Activated CD8-positive, alpha-beta T cell treated with anti-CD3 and anti-CD28 coated beads, Interleukin-2, amount 10 ng/mL, durations not matched to agents 7 days and 5 days (primary cell): ENCODE measurements at regions not wholly inside any gene's neighbourhood (a gene's known extent, or its start where the extent isn't known, plus 50 kb on each side); places are given as distances from the start of the nearest gene placed in this dataset.

Experiments used
- ATAC-seq: fragments of 150-1000 bp; cut with Tn5 transposase; one replicate; pipeline ENCODE4 v1.10.0; 2021; ENCODE audit warnings: moderate library complexity
- CTCF ChIA-PET: fragments of 350-600 bp; sonication (Branson Sonifier 250); formaldehyde crosslinking; loops from one replicate; lab custom pipeline; 2021; ENCODE audit warnings: antibody characterized with exemption; lab: Charles Lee
- POLR2A ChIA-PET: fragments of 350-600 bp; sonication (Branson Sonifier 250); formaldehyde crosslinking; loops from one replicate; lab custom pipeline; 2021; ENCODE audit warnings: antibody characterized with exemption; lab: Charles Lee
- DNase-seq: peaks from one replicate; pipeline ENCODE4 v3.0.0-alpha.2; 2020
- H3K27ac Mint-ChIP-seq: one replicate; pipeline ENCODE4 v1.8.0; 2021; ENCODE audit warnings: mild to moderate bottlenecking, mixed read lengths
- H3K27me3 Mint-ChIP-seq: one replicate; pipeline ENCODE4 v1.8.0; 2021; ENCODE audit warnings: low read depth, mixed read lengths
- H3K36me3 Mint-ChIP-seq: one replicate; pipeline ENCODE4 v1.8.0; 2021; ENCODE audit warnings: low read depth, mixed read lengths
- H3K4me1 Mint-ChIP-seq: one replicate; pipeline ENCODE4 v1.8.0; 2021; ENCODE audit warnings: low read depth, mixed read lengths
- H3K4me3 Mint-ChIP-seq: one replicate; pipeline ENCODE4 v1.8.0; 2021; ENCODE audit warnings: mild to moderate bottlenecking, mixed read lengths
- H3K9me3 Mint-ChIP-seq: one replicate; pipeline ENCODE4 v1.8.0; 2022; ENCODE audit warnings: mixed read lengths; ENCODE audit not compliant: insufficient read depth

DNA sequence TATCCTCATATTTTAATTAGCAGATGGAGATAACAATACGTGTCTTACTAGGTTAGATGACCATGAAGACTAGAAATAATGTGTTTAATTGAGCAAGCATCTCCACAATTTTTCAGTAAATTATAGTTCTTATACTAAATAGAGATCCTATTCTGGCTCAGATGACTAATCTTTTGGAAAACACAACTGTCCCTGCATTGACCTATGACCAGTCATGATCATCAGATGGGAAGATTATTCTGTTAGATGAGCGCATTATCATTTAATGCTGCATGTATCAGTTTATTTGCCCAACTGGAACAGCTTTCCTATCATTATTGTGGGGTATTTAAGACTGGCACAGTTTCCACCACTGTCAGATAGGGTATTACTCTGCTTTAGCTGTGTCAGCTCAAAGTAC lies 185.5 kb downstream of the MOXD1 start:
- H3K9me3 Mint-ChIP-seq: no peaks in the 10 kb centered on the region
- no peak overlapping the region for H3K27ac Mint-ChIP-seq
- no peaks in the 10 kb centered on the region for H3K36me3 Mint-ChIP-seq
- H3K4me3 Mint-ChIP-seq: no peak overlapping the region
- peaks cover 2% of the 10 kb centered on the region for H3K27me3 Mint-ChIP-seq
- POLR2A ChIA-PET: no interaction called here
- no peak for ATAC-seq
- DNase-seq: no peak
- CTCF ChIA-PET: interaction anchor here (3.8 kb wide), 1 partner anchor 300 kb away, joined by 24 read pairs; no protein-coding TSS in a partner anchor
- H3K4me1 Mint-ChIP-seq: no peaks in the 10 kb centered on the region

- Mint-ChIP-seq H3K9me3 (no peaks in the 10 kb centered on the region), H3K4me3 (no peak overlapping the region), H3K36me3 (no peaks in the 10 kb centered on the region), H3K4me1 (no peaks in the 10 kb centered on the region), H3K27ac (no peak overlapping the region), H3K27me3 (peaks cover 2% of the 10 kb centered on the region)
- ATAC-seq: no peak
- no peak for DNase-seq
- CTCF ChIA-PET: no interaction called here
- POLR2A ChIA-PET: no interaction called here
These were observed 186.6 kb downstream of the MOXD1 start for GRCh38 chr6:132214716-132215115.

GRCh38 chr6:132213732-132214131 lies 187.5 kb downstream of the MOXD1 start:
- ChIA-PET POLR2A (no interaction called here), CTCF (no interaction called here)
- H3K4me1 Mint-ChIP-seq: no peaks in the 10 kb centered on the region
- H3K27ac Mint-ChIP-seq: no peak overlapping the region
- no peak overlapping the region for H3K4me3 Mint-ChIP-seq
- H3K27me3 Mint-ChIP-seq: peaks cover 2% of the 10 kb centered on the region
- H3K9me3 Mint-ChIP-seq: no peaks in the 10 kb centered on the region
- H3K36me3 Mint-ChIP-seq: no peaks in the 10 kb centered on the region
- no peak for DNase-seq
- no peak for ATAC-seq

- Mint-ChIP-seq H3K9me3 (no peaks in the 10 kb centered on the region), H3K4me1 (no peaks in the 10 kb centered on the region)
These were observed 188.1 kb downstream of the MOXD1 start for GRCh38 chr6:132213191-132213590.

DNA sequence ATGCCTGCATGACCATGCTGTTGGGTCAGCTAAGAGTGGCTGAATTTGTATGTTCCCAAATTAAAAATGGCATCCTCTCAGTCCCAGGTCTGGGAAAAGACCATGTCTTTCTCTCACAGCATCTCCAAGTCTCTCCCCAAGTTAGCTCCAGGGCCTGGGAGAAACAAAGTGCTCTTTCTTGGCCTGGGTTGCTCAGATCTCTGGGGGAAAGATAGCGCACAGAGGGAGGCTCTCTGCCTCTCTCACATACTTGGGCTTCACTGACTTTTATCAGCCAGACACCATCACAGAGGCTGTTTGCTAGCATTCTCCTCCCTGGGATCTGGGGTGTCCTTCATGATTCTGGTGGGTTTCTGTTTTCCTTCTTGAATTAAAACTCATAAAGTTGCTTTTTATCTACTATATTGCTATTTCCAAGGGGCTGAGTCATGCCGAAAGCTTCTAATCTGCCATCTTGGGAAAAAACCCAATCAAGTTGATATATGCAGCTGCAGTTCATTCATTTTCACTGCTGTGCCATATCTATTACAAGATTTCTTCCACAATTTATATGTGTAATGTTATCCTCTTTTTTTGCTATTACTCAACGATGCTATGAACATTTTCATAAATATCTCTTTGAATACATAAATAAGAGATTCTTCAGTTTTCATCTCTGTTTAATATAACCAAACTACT lies 190.2 kb downstream of the MOXD1 start:
- Mint-ChIP-seq H3K27ac (no peak overlapping the region), H3K27me3 (peaks cover 4% of the 10 kb centered on the region), H3K9me3 (no peaks in the 10 kb centered on the region), H3K36me3 (no peaks in the 10 kb centered on the region), H3K4me1 (no peaks in the 10 kb centered on the region), H3K4me3 (no peak overlapping the region)
- CTCF ChIA-PET: no interaction called here
- POLR2A ChIA-PET: no interaction called here
- DNase-seq (no peak), ATAC-seq (no peak)

More at GRCh38 chr6:132213191-132213590, 188.1 kb downstream of the MOXD1 start:
- CTCF ChIA-PET: no interaction called here
- POLR2A ChIA-PET: no interaction called here
- Mint-ChIP-seq H3K27ac (no peak overlapping the region), H3K27me3 (peaks cover 2% of the 10 kb centered on the region), H3K4me3 (no peak overlapping the region), H3K36me3 (no peaks in the 10 kb centered on the region)
- ATAC-seq: no peak
- no peak for DNase-seq

GRCh38 chr6:132209351-132209750 lies 191.9 kb downstream of the MOXD1 start:
- no peaks in the 10 kb centered on the region for H3K9me3 Mint-ChIP-seq
- no peaks in the 10 kb centered on the region for H3K4me1 Mint-ChIP-seq
- H3K4me3 Mint-ChIP-seq: no peak overlapping the region
- H3K27me3 Mint-ChIP-seq: peaks cover 4% of the 10 kb centered on the region
- CTCF ChIA-PET: no interaction called here
- DNase-seq: no peak
- no peak overlapping the region for H3K27ac Mint-ChIP-seq
- ATAC-seq: no peak
- no peaks in the 10 kb centered on the region for H3K36me3 Mint-ChIP-seq
- POLR2A ChIA-PET: no interaction called here

DNA sequence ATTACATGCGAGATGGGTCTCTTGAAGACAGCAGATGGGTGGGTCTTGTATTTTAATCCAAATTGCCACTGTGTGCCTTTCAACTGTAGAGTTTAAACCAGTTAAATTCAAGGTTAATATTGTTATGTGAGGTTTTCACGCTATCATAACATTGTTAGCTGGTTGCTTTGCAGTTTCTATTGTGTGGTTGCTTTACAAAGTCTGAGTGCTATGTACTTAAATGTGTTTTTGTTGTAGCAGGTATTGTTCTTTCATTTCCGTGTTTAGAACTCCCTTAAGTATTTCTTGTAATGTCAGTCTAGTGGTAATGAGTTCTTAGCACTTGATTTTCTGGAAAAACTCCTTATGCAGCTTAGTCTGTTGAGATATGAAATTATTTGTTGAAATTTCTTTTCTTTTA lies 193.3 kb downstream of the MOXD1 start:
- Mint-ChIP-seq H3K27me3 (peaks cover 4% of the 10 kb centered on the region), H3K4me1 (no peaks in the 10 kb centered on the region), H3K9me3 (no peaks in the 10 kb centered on the region), H3K4me3 (no peak overlapping the region), H3K27ac (no peak overlapping the region), H3K36me3 (no peaks in the 10 kb centered on the region)
- DNase-seq: no peak
- POLR2A ChIA-PET: no interaction called here
- ATAC-seq: no peak
- CTCF ChIA-PET: no interaction called here

GRCh38 chr6:132205946-132206345 lies 195.3 kb downstream of the MOXD1 start:
- ChIA-PET CTCF (no interaction called here), POLR2A (no interaction called here)
- no peaks in the 10 kb centered on the region for H3K9me3 Mint-ChIP-seq
- H3K36me3 Mint-ChIP-seq: no peaks in the 10 kb centered on the region
- peaks cover 2% of the 10 kb centered on the region for H3K27me3 Mint-ChIP-seq
- ATAC-seq (no peak), DNase-seq (no peak)
- H3K4me1 Mint-ChIP-seq: no peaks in the 10 kb centered on the region
- H3K27ac Mint-ChIP-seq: no peak overlapping the region
- no peak overlapping the region for H3K4me3 Mint-ChIP-seq

- ChIA-PET POLR2A (no interaction called here), CTCF (no interaction called here)
- ATAC-seq (no peak), DNase-seq (no peak)
- Mint-ChIP-seq H3K36me3 (no peaks in the 10 kb centered on the region), H3K4me3 (no peak overlapping the region), H3K27me3 (peaks cover 2% of the 10 kb centered on the region), H3K4me1 (no peaks in the 10 kb centered on the region), H3K9me3 (no peaks in the 10 kb centered on the region), H3K27ac (no peak overlapping the region)
These were observed 196.7 kb downstream of the MOXD1 start for GRCh38 chr6:132204591-132204990.

DNA sequence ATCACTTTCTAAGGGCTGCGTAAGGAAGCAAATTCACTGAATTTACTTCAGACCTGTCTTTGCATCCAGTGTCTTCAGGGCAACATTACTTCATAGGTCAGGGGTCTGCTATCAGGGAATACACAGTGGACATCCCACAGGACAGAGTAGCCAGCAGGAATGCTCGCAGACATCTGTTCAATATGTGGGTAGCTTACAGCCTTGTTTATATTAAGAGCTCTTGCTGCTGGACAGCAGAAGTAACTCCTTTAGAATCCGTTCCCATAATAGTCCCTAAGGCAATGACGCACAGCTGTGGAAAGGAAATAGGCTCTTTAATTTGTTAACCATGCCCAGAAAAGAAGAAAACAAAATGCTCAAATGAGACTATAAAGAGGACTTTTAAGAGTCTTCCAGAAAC lies 198.7 kb downstream of the MOXD1 start:
- no peaks in the 10 kb centered on the region for H3K36me3 Mint-ChIP-seq
- no peak overlapping the region for H3K4me3 Mint-ChIP-seq
- H3K27ac Mint-ChIP-seq: no peak overlapping the region

DNA sequence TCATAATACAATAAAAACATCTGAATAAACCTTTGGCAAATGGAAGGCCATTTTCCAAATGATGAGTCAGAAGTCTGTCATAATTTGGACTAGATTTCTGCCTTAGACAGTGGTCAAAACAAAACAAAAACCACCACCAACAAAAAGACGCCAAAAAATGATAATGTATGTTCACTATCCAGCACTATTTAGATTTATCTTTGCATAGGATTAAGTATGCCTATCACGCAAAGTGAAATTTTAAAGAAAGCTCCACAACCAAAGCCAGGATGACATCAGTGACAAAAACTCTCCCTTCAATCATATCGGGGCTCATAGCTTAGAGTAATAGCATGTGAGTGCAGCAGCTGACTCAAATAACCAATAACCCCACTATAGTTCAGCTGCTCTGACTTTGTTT lies 201.9 kb downstream of the MOXD1 start:
- ChIA-PET POLR2A (no interaction called here), CTCF (no interaction called here)
- ATAC-seq: no peak

More for the DNA sequence above, 198.7 kb downstream of the MOXD1 start:
- no peak for DNase-seq
- Mint-ChIP-seq H3K9me3 (no peaks in the 10 kb centered on the region), H3K27me3 (no peaks in the 10 kb centered on the region), H3K4me1 (no peaks in the 10 kb centered on the region)
- ChIA-PET POLR2A (no interaction called here), CTCF (no interaction called here)
- ATAC-seq: no peak

DNA sequence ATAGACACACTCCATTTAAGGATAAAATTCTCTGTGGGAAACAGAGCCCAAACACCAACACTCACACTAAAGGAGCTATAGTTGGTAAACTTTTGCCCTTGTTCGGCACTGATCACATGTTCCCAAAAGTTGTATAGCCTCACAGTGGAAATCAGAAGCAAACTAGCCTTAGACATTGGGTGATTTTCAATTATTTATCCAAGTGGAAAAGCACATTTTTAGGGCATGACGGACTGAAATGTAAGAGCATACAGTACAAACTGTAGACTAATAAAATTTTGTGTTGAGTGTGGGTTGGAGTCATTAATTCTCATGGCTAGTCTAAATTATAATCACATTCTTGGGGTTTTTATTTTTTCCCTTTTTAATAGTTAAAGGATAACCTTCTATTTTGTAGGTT lies 202.4 kb downstream of the MOXD1 start:
- no peaks in the 10 kb centered on the region for H3K4me1 Mint-ChIP-seq
- ChIA-PET POLR2A (no interaction called here), CTCF (no interaction called here)
- ATAC-seq: no peak
- no peak overlapping the region for H3K27ac Mint-ChIP-seq
- no peaks in the 10 kb centered on the region for H3K9me3 Mint-ChIP-seq
- H3K27me3 Mint-ChIP-seq: no peaks in the 10 kb centered on the region
- no peak for DNase-seq
- no peaks in the 10 kb centered on the region for H3K36me3 Mint-ChIP-seq
- no peak overlapping the region for H3K4me3 Mint-ChIP-seq

More for the DNA sequence above, 201.9 kb downstream of the MOXD1 start:
- no peak for DNase-seq
- Mint-ChIP-seq H3K4me3 (no peak overlapping the region), H3K27me3 (no peaks in the 10 kb centered on the region), H3K9me3 (no peaks in the 10 kb centered on the region), H3K4me1 (no peaks in the 10 kb centered on the region), H3K36me3 (no peaks in the 10 kb centered on the region), H3K27ac (no peak overlapping the region)

GRCh38 chr6:132198040-132198439 lies 203.2 kb downstream of the MOXD1 start:
- H3K9me3 Mint-ChIP-seq: no peaks in the 10 kb centered on the region
- no peak for ATAC-seq
- CTCF ChIA-PET: no interaction called here
- DNase-seq: no peak
- H3K36me3 Mint-ChIP-seq: no peaks in the 10 kb centered on the region
- H3K4me1 Mint-ChIP-seq: no peaks in the 10 kb centered on the region
- POLR2A ChIA-PET: no interaction called here
- H3K4me3 Mint-ChIP-seq: no peak overlapping the region
- no peaks in the 10 kb centered on the region for H3K27me3 Mint-ChIP-seq
- H3K27ac Mint-ChIP-seq: no peak overlapping the region
